H9 (cell line): ENCODE measurements at regions not wholly inside any gene's neighbourhood (a gene's known extent, or its start where the extent isn't known, plus 50 kb on each side); places are given as distances from the start of the nearest gene placed in this dataset.

Experiments
- DNase-seq: peaks from one replicate; pipeline ENCODE4 v3.0.0-alpha.2; 2017
- H2AFZ ChIP-seq: one replicate; pipeline ENCODE4 v1.6.1; 2013; ENCODE audit warnings: mild to moderate bottlenecking, low read length, control low read depth, moderate library complexity
- H2AK5ac ChIP-seq: 2 replicates; pipeline ENCODE4 v1.6.1; 2013; ENCODE audit warnings: low read length, control low read depth, mixed read lengths; ENCODE audit not compliant: insufficient read length
- H2BK120ac ChIP-seq: one replicate; pipeline ENCODE4 v1.6.1; 2013; ENCODE audit warnings: low read depth, mild to moderate bottlenecking, low read length, control low read depth, inconsistent platforms; ENCODE audit not compliant: poor library complexity, severe bottlenecking
- H2BK12ac ChIP-seq: 2 replicates; pipeline ENCODE4 v1.6.1; 2013; ENCODE audit warnings: low read length, control low read depth, mixed read lengths, low read depth; ENCODE audit not compliant: insufficient read length
- H2BK15ac ChIP-seq: 2 replicates; pipeline ENCODE4 v1.6.1; 2013; ENCODE audit warnings: low read depth, low read length, control low read depth
- H2BK20ac ChIP-seq: one replicate; pipeline ENCODE4 v1.6.1; 2013; ENCODE audit warnings: low read depth, mild to moderate bottlenecking, low read length, control low read depth, inconsistent platforms; ENCODE audit not compliant: poor library complexity, severe bottlenecking
- H2BK5ac ChIP-seq: 2 replicates; pipeline ENCODE4 v1.6.1; 2013; ENCODE audit warnings: low read length, control low read depth, mixed read lengths; ENCODE audit not compliant: insufficient read length
- H3K14ac ChIP-seq: 2 replicates; pipeline ENCODE4 v1.6.1; 2013; ENCODE audit warnings: low read length, control low read depth; ENCODE audit not compliant: insufficient read depth
- H3K18ac ChIP-seq: 2 replicates; pipeline ENCODE4 v1.6.1; 2013; ENCODE audit warnings: low read depth, mild to moderate bottlenecking, mixed read lengths, low read length, control low read depth; ENCODE audit not compliant: insufficient read length
- H3K23ac ChIP-seq: 2 replicates; pipeline ENCODE4 v1.6.1; 2013; ENCODE audit warnings: low read length, control low read depth, mixed read lengths, low read depth; ENCODE audit not compliant: insufficient read length
- H3K23me2 ChIP-seq: 2 replicates; pipeline ENCODE4 v1.6.1; 2013; ENCODE audit warnings: low read depth, mild to moderate bottlenecking, mixed read lengths, low read length, control low read depth; ENCODE audit not compliant: insufficient read length, poor library complexity, severe bottlenecking
- H3K27ac ChIP-seq: 2 replicates; pipeline ENCODE4 v1.5.1; 2013; ENCODE audit warnings: low read length, control low read depth, mixed read lengths, low read depth; ENCODE audit not compliant: insufficient read length
- H3K27me3 ChIP-seq: 2 replicates; pipeline ENCODE4 v1.6.1; 2013; ENCODE audit warnings: low read length, control low read depth, inconsistent platforms; ENCODE audit not compliant: insufficient read depth
- H3K4ac ChIP-seq: 2 replicates; pipeline ENCODE4 v1.6.1; 2013; ENCODE audit warnings: low read depth, mild to moderate bottlenecking, control low read depth, inconsistent platforms, low read length, moderate library complexity
- H3K4me1 ChIP-seq: 2 replicates; pipeline ENCODE4 v1.6.1; 2013; ENCODE audit warnings: low read length, control low read depth, inconsistent platforms; ENCODE audit not compliant: insufficient read depth
- H3K4me2 ChIP-seq: 2 replicates; pipeline ENCODE4 v1.6.1; 2013; ENCODE audit warnings: low read length, control low read depth, mixed read lengths; ENCODE audit not compliant: insufficient read length, insufficient read depth
- H3K56ac ChIP-seq: 2 replicates; pipeline ENCODE4 v1.6.1; 2013; ENCODE audit warnings: low read depth, mild to moderate bottlenecking, mixed read lengths, low read length, control low read depth; ENCODE audit not compliant: insufficient read length
- H3K79me1 ChIP-seq: 2 replicates; pipeline ENCODE4 v1.6.1; 2013; ENCODE audit warnings: low read depth, mild to moderate bottlenecking, moderate library complexity, low read length, control low read depth, inconsistent platforms; ENCODE audit not compliant: insufficient read depth, poor library complexity, severe bottlenecking
- H3K79me2 ChIP-seq: 2 replicates; pipeline ENCODE4 v1.6.1; 2013; ENCODE audit warnings: low read length, control low read depth, inconsistent platforms; ENCODE audit not compliant: insufficient read depth
- H3K9ac ChIP-seq: 2 replicates; pipeline ENCODE4 v1.6.1; 2013; ENCODE audit warnings: low read length, control low read depth, mixed read lengths; ENCODE audit not compliant: insufficient read length; ENCODE audit errors: extremely low read depth
- H3K9me3 ChIP-seq: one replicate; pipeline ENCODE4 v1.6.1; 2013; ENCODE audit warnings: low read depth, low read length, inconsistent platforms; ENCODE audit not compliant: control insufficient read depth
- H3T11ph ChIP-seq: one replicate; pipeline ENCODE4 v1.6.1; 2013; ENCODE audit warnings: mild to moderate bottlenecking, low read length, control low read depth, inconsistent platforms
- H4K20me1 ChIP-seq: one replicate; pipeline ENCODE4 v1.6.1; 2013; ENCODE audit not compliant: control insufficient read depth, insufficient read length, insufficient read depth
- H4K5ac ChIP-seq: 2 replicates; pipeline ENCODE4 v1.6.1; 2013; ENCODE audit warnings: low read depth, mild to moderate bottlenecking, mixed read lengths, low read length, control low read depth; ENCODE audit not compliant: insufficient read length
- H4K8ac ChIP-seq: replicated peaks from 2 replicates; pipeline ENCODE4 v1.6.1; 2013; ENCODE audit warnings: low read length, control low read depth, mixed read lengths, low read depth; ENCODE audit not compliant: insufficient read length
- H4K91ac ChIP-seq: 2 replicates; pipeline ENCODE4 v1.6.1; 2013; ENCODE audit warnings: low read depth, mild to moderate bottlenecking, moderate library complexity, mixed read lengths, low read length, control low read depth; ENCODE audit not compliant: insufficient read length
- H3K27ac Mint-ChIP-seq, 3 experiments: 2 replicates in 2 of 3; 3 replicates in 1 of 3; pipeline ENCODE4 v1.8.0; 2020 to 2021; ENCODE audit warnings: mixed read lengths in 3 of 3, mild to moderate bottlenecking in 1 of 3, moderate library complexity in 1 of 3
- H3K27me3 Mint-ChIP-seq: 2 replicates; pipeline ENCODE4 v1.8.0; 2021; ENCODE audit warnings: low read depth, mild to moderate bottlenecking, moderate library complexity, mixed read lengths
- H3K36me3 Mint-ChIP-seq, 3 experiments: 2 replicates in 2 of 3; 3 replicates in 1 of 3; pipeline ENCODE4 v1.8.0; 2020 to 2021; ENCODE audit warnings: low read depth in 3 of 3, mixed read lengths in 3 of 3; ENCODE audit not compliant: insufficient read depth in 1 of 3
- H3K4me1 Mint-ChIP-seq, 2 experiments: 2 replicates each; pipeline ENCODE4 v1.8.0; 2020; ENCODE audit warnings: mixed read lengths in 2 of 2
- H3K4me3 Mint-ChIP-seq, 2 experiments: 2 replicates in 1 of 2; 3 replicates in 1 of 2; pipeline ENCODE4 v1.8.0; 2020 to 2021; ENCODE audit warnings: mild to moderate bottlenecking in 2 of 2, mixed read lengths in 2 of 2, moderate library complexity in 1 of 2
- H3K9me3 Mint-ChIP-seq, 2 experiments: 2 replicates in 1 of 2; 3 replicates in 1 of 2; pipeline ENCODE4 v1.8.0; 2020; ENCODE audit warnings: mild to moderate bottlenecking in 2 of 2, mixed read lengths in 2 of 2, moderate library complexity in 1 of 2
- CTCF ChIP-seq: fragments of 200-600 bp; sonication (generic); conservative IDR thresholded peaks from 3 replicates; pipeline ENCODE4 v1.8.0; 2021; ENCODE audit warnings: antibody characterized with exemption, mild to moderate bottlenecking
- WGBS: extraction: QIAGEN DNeasy Blood & Tissue Kit; methylation state at CpG from one replicate; pipeline ENCODE4 v1.1.7; 2013; ENCODE audit warnings: missing lambda C conversion rate, low lambda C conversion rate, mixed read lengths; ENCODE audit not compliant: insufficient read length; ENCODE audit errors: extremely low coverage; 5-methylcytosine and 5-hydroxymethylcytosine counted together

- Histone ChIP-seq H3K56ac (no peak overlapping the region), H2AFZ (no peak overlapping the region), H3K23ac (no peak overlapping the region), H3K9ac (no peak overlapping the region), H3K4me2 (no peak overlapping the region), H3K4ac (no peak overlapping the region), H3K14ac (no peak overlapping the region), H2BK12ac (no peak overlapping the region), H2BK120ac (no peak overlapping the region), H3T11ph (no peak overlapping the region), H3K4me1 (peaks cover 7% of the 10 kb centered on the region; the same call in 1 of the 2 replicates), H3K27me3 (no peaks in the 10 kb centered on the region), H3K9me3 (no peaks in the 10 kb centered on the region), H3K18ac (no peak overlapping the region), H2AK5ac (no peak overlapping the region), H2BK15ac (no peak overlapping the region), H2BK5ac (no peak overlapping the region), H3K79me2 (no peaks in the 10 kb centered on the region), H4K8ac (no peak overlapping the region), H4K20me1 (no peaks in the 10 kb centered on the region), H3K79me1 (no peaks in the 10 kb centered on the region), H3K23me2 (no peaks in the 10 kb centered on the region), H3K27ac (no peak overlapping the region), H2BK20ac (no peak overlapping the region), H4K91ac (no peak overlapping the region), H4K5ac (no peak overlapping the region)
- Mint-ChIP-seq H3K4me3 (no peak overlapping the region), H3K4me1 (peaks cover 18 to 22% of the 10 kb centered on the region in 2 experiments), H3K27ac (peak overlapping the region in 2 of 3 experiments; percentile 32 to 56; a peak in 3 of 7 replicates), H3K36me3 (peaks cover 3 to 17% (median 7%) of the 10 kb centered on the region in 3 experiments), H3K9me3 (peaks cover 11 to 15% of the 10 kb centered on the region in 2 experiments), H3K27me3 (no peaks in the 10 kb centered on the region)
- WGBS = no CpG with 5 or more reads among the region's 3 CpGs
- DNase-seq = peak; percentile 69
- no peak for TF ChIP-seq CTCF
Observed at GRCh38 chr18:40897884-40898283, 1057.2 kb upstream of the PIK3C3 start.
